Mesenchymal stem cell (in vitro differentiated cells and primary cell): ENCODE measurements at regions not wholly inside any gene's neighbourhood (a gene's known extent, or its start where the extent isn't known, plus 50 kb on each side); places are given as distances from the start of the nearest gene placed in this dataset.

Experiments
- DNase-seq: peaks from one replicate; pipeline ENCODE4 v3.0.0-alpha.2; 2013
- H2AFZ ChIP-seq: one replicate; pipeline ENCODE4 v1.6.1; 2013; ENCODE audit warnings: low read depth, mild to moderate bottlenecking, control low read depth, inconsistent platforms, low read length, moderate library complexity
- H2AK5ac ChIP-seq: 2 replicates; pipeline ENCODE4 v1.6.1; 2013; ENCODE audit warnings: low read length, moderate library complexity, mild to moderate bottlenecking, inconsistent platforms; ENCODE audit not compliant: severe bottlenecking
- H2BK120ac ChIP-seq: one replicate; pipeline ENCODE4 v1.6.1; 2013; ENCODE audit warnings: low read depth, mild to moderate bottlenecking, inconsistent platforms, low read length, moderate library complexity
- H2BK12ac ChIP-seq, 2 experiments: one replicate each; pipeline ENCODE4 v1.6.1; 2013; ENCODE audit warnings: inconsistent platforms in 2 of 2, low read length in 2 of 2, mild to moderate bottlenecking in 2 of 2, moderate library complexity in 2 of 2, control low read depth in 1 of 2
- H2BK15ac ChIP-seq: one replicate; pipeline ENCODE4 v1.6.1; 2013; ENCODE audit warnings: mild to moderate bottlenecking, low read depth, inconsistent platforms; ENCODE audit not compliant: poor library complexity, severe bottlenecking
- H2BK5ac ChIP-seq: 2 replicates; pipeline ENCODE4 v1.6.1; 2013; ENCODE audit warnings: low read depth, mild to moderate bottlenecking, low read length, control low read depth, inconsistent platforms; ENCODE audit not compliant: poor library complexity, severe bottlenecking
- H3K14ac ChIP-seq, 2 experiments: one replicate each; pipeline ENCODE4 v1.6.1; 2013; ENCODE audit warnings: inconsistent platforms in 2 of 2, low read length in 2 of 2, control low read depth in 1 of 2, mild to moderate bottlenecking in 1 of 2, moderate library complexity in 1 of 2
- H3K18ac ChIP-seq, 2 experiments: one replicate each; pipeline ENCODE4 v1.6.1; 2013; ENCODE audit warnings: inconsistent platforms in 2 of 2, low read length in 2 of 2, control low read depth in 1 of 2, low read depth in 1 of 2, mild to moderate bottlenecking in 1 of 2
- H3K23ac ChIP-seq, 2 experiments: one replicate each; pipeline ENCODE4 v1.6.1; 2013; ENCODE audit warnings: inconsistent platforms in 2 of 2, low read length in 2 of 2, mild to moderate bottlenecking in 2 of 2, moderate library complexity in 2 of 2, control low read depth in 1 of 2
- H3K27ac ChIP-seq: 2 replicates; pipeline ENCODE4 v1.5.1; 2013; ENCODE audit warnings: mild to moderate bottlenecking, moderate library complexity, low read length, control low read depth, inconsistent platforms; ENCODE audit not compliant: poor library complexity, severe bottlenecking
- H3K27me3 ChIP-seq, 2 experiments: 2 replicates each; pipeline versions ENCODE4 v1.6.1 to v1.7.0; 2013; ENCODE audit warnings: low read length in 2 of 2, mild to moderate bottlenecking in 2 of 2, moderate library complexity in 2 of 2, control low read depth in 1 of 2, inconsistent platforms in 1 of 2; ENCODE audit not compliant: control insufficient read depth in 1 of 2, insufficient read depth in 1 of 2
- H3K36me3 ChIP-seq, 2 experiments: 2 replicates each; pipeline versions ENCODE4 v1.6.1 to v1.7.0; 2013; ENCODE audit warnings: low read length in 2 of 2, control low read depth in 1 of 2, inconsistent platforms in 1 of 2, low read depth in 1 of 2, mild to moderate bottlenecking in 1 of 2; ENCODE audit not compliant: insufficient read depth in 2 of 2, control insufficient read depth in 1 of 2
- H3K4ac ChIP-seq, 2 experiments: one replicate each; pipeline ENCODE4 v1.6.1; 2013; ENCODE audit warnings: inconsistent platforms in 2 of 2, low read length in 2 of 2, mild to moderate bottlenecking in 2 of 2, moderate library complexity in 2 of 2, control low read depth in 1 of 2, low read depth in 1 of 2
- H3K4me1 ChIP-seq: 2 replicates; pipeline ENCODE4 v1.6.1; 2013; ENCODE audit warnings: low read depth, low read length, control low read depth; ENCODE audit not compliant: control insufficient read depth, insufficient read depth
- H3K4me2 ChIP-seq: 2 replicates; pipeline ENCODE4 v1.6.1; 2013; ENCODE audit warnings: low read length, mild to moderate bottlenecking, inconsistent platforms; ENCODE audit not compliant: poor library complexity, severe bottlenecking
- H3K4me3 ChIP-seq, 2 experiments: 2 replicates each; pipeline versions ENCODE4 v1.5.1 to v1.7.0; 2013; ENCODE audit warnings: low read length in 2 of 2, mild to moderate bottlenecking in 2 of 2, control low read depth in 1 of 2, low read depth in 1 of 2; ENCODE audit not compliant: insufficient read depth in 1 of 2
- H3K79me1 ChIP-seq: replicated peaks from 2 replicates; pipeline ENCODE4 v1.6.1; 2013; ENCODE audit warnings: mild to moderate bottlenecking, control low read depth, low read length, inconsistent platforms; ENCODE audit not compliant: poor library complexity, severe bottlenecking
- H3K9ac ChIP-seq: 2 replicates; pipeline ENCODE4 v1.7.0; 2013; ENCODE audit warnings: mild to moderate bottlenecking, low read length, moderate library complexity
- H3K9me3 ChIP-seq: 2 replicates; pipeline ENCODE4 v1.7.0; 2013; ENCODE audit warnings: mild to moderate bottlenecking, low read length; ENCODE audit not compliant: control insufficient read depth
- H4K8ac ChIP-seq: one replicate; pipeline ENCODE4 v1.6.1; 2013; ENCODE audit warnings: inconsistent platforms, mild to moderate bottlenecking, low read length, moderate library complexity
- H4K91ac ChIP-seq: one replicate; pipeline ENCODE4 v1.6.1; 2013; ENCODE audit warnings: mild to moderate bottlenecking, low read length, inconsistent platforms
- WGBS: methylation state at CpG from one replicate; pipeline ENCODE4 v1.1.7; 2013; ENCODE audit warnings: mixed read lengths; 5-methylcytosine and 5-hydroxymethylcytosine counted together

DNA sequence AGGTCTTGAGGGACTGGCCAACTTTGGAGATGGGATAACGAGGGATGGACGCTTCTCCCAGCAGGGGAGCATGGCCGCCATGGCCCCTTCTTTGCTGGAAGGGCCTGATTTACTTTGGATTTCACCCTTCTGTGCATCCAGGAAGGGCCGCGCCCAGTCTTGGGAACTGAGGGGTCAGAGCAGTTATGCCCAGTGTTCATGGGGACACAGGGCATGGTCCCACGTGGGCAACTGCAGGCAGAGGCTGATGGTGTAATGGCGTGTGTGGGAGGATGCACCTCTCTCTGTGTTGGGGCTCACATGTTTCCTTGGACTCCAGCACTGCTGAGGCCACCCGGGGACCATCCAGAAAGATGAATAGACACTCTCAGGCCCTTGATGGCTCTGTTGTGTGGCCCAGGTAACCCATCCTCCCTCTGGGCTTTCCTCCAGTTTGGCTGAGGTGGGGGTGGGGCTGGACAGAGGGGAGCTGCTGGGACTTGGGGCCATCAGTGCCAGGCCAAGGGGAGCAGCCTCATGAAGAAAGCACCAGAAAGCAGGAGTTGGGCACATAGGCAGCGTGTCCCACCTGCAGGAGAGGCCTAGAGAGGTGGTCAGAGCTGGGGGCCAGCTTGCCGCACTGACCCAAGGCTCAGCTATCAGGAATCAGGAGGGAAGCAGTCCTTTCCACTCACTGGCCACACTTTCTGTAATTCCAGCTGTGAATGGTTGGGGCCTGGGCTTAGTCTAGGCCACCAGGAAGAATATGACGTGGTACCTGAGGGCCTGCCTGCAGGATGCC, 1033.9 kb downstream of the TBC1D22A start:
- no peak overlapping the region for H2BK120ac ChIP-seq
- H3K18ac ChIP-seq, result no peak overlapping the region
- no peak overlapping the region for H3K27ac ChIP-seq
- no peaks in the 10 kb centered on the region for H3K79me1 ChIP-seq
- no peaks in the 10 kb centered on the region for H3K36me3 ChIP-seq
- H2BK5ac ChIP-seq, result no peak overlapping the region
- no peaks in the 10 kb centered on the region for H3K4me1 ChIP-seq
- no peak overlapping the region for H3K4me2 ChIP-seq
- no peak overlapping the region for H3K9ac ChIP-seq
- H3K27me3 ChIP-seq, result no peaks in the 10 kb centered on the region
- H3K4ac ChIP-seq, result no peak overlapping the region
- no peak overlapping the region for H3K14ac ChIP-seq
- H4K8ac ChIP-seq, result no peak overlapping the region
- no peak for DNase-seq
- no peak overlapping the region for H2AFZ ChIP-seq
- no peak overlapping the region for H4K91ac ChIP-seq
- H2AK5ac ChIP-seq, result no peak overlapping the region
- H3K4me3 ChIP-seq, result no peak overlapping the region
- H2BK12ac ChIP-seq, result no peak overlapping the region
- no peak overlapping the region for H3K23ac ChIP-seq
- WGBS, result 75% methylated on average over 11 of the region's 11 CpGs
- H2BK15ac ChIP-seq, result no peak overlapping the region
- H3K9me3 ChIP-seq, result peaks cover 11% of the 10 kb centered on the region

DNA sequence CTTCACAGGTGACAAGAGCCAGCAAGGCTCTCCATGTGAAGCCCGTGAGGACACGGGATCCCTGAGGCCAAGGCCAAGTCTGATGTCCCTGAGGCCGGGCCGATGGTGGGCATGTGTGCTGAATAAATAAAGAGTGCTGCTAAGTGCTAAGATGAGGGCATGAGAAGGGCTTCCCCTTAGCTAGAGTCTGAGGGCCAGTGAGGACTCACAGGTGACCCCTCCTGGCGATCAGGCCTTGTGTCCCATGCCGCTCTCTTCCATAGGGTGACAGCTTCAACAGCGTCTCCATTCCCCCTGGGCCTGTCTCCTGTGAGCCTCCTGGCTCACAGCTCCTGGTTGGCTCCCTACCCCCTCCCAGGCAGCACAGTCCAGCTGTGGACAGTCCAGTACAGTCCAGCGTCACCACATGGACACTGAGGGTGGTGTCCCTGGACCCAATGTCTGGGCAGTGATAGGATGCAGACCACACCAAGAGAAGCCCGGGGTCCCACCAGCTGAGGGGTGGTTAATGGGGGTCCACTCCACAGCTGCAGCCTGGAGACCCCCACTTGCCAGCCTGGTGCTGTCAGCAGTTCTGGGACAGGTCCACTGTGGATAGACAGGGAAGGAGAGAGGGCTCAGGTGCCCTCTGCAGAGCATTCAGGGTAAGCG, 1033.2 kb downstream of the TBC1D22A start:
- no peak overlapping the region for H2AK5ac ChIP-seq
- H3K4me3 ChIP-seq, result no peak overlapping the region
- peaks cover 11% of the 10 kb centered on the region for H3K9me3 ChIP-seq
- no peak overlapping the region for H3K27ac ChIP-seq
- WGBS, result 74% methylated on average over 10 of the region's 10 CpGs
- H3K4me1 ChIP-seq, result no peaks in the 10 kb centered on the region
- H3K9ac ChIP-seq, result no peak overlapping the region
- no peak overlapping the region for H2BK15ac ChIP-seq
- H2BK5ac ChIP-seq, result no peak overlapping the region
- no peak overlapping the region for H2AFZ ChIP-seq
- no peak overlapping the region for H2BK12ac ChIP-seq
- H3K18ac ChIP-seq, result no peak overlapping the region
- H4K8ac ChIP-seq, result no peak overlapping the region
- H4K91ac ChIP-seq, result no peak overlapping the region
- no peak overlapping the region for H3K4me2 ChIP-seq
- H3K4ac ChIP-seq, result no peak overlapping the region
- H3K14ac ChIP-seq, result no peak overlapping the region
- H3K27me3 ChIP-seq, result no peaks in the 10 kb centered on the region
- H3K36me3 ChIP-seq, result no peaks in the 10 kb centered on the region
- no peak for DNase-seq
- no peaks in the 10 kb centered on the region for H3K79me1 ChIP-seq
- no peak overlapping the region for H2BK120ac ChIP-seq
- no peak overlapping the region for H3K23ac ChIP-seq

DNA sequence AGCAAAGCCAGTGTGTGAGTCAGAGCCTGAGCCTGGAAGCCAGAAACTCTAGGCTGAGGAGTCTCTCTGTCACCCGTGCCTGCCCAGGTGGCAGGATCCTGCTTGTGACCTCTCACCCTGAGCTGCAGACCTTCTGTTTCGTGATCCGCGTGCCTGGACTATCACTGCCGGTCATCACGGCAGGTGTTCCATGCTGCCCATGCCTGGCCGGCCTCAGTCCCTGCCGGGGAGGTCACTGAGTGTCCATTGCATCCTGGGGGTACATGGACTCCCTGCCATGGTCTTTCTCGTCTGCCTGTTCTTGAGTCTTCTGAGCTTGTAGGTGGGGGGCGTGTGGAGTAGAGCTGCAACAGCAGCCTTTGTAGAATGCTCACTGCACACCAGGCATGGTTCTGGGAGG, 1032.4 kb downstream of the TBC1D22A start:
- no peak overlapping the region for H2AFZ ChIP-seq
- no peaks in the 10 kb centered on the region for H3K79me1 ChIP-seq
- no peak overlapping the region for H3K27ac ChIP-seq
- H4K91ac ChIP-seq, result no peak overlapping the region
- H3K36me3 ChIP-seq, result no peaks in the 10 kb centered on the region
- H3K4me3 ChIP-seq, result peak overlapping the region in 1 of 2 experiments; percentile 8
- no peak overlapping the region for H3K18ac ChIP-seq
- no peak for DNase-seq
- H3K27me3 ChIP-seq, result no peaks in the 10 kb centered on the region
- peaks cover 11% of the 10 kb centered on the region for H3K9me3 ChIP-seq
- no peak overlapping the region for H2AK5ac ChIP-seq
- H3K4me1 ChIP-seq, result no peaks in the 10 kb centered on the region
- H3K23ac ChIP-seq, result no peak overlapping the region
- H4K8ac ChIP-seq, result no peak overlapping the region
- no peak overlapping the region for H2BK15ac ChIP-seq
- H3K9ac ChIP-seq, result no peak overlapping the region
- no peak overlapping the region for H2BK120ac ChIP-seq
- H2BK5ac ChIP-seq, result no peak overlapping the region
- no peak overlapping the region for H3K4me2 ChIP-seq
- no peak overlapping the region for H3K14ac ChIP-seq
- no peak overlapping the region for H2BK12ac ChIP-seq
- 86% methylated on average over 10 of the region's 10 CpGs for WGBS
- H3K4ac ChIP-seq, result no peak overlapping the region

DNA sequence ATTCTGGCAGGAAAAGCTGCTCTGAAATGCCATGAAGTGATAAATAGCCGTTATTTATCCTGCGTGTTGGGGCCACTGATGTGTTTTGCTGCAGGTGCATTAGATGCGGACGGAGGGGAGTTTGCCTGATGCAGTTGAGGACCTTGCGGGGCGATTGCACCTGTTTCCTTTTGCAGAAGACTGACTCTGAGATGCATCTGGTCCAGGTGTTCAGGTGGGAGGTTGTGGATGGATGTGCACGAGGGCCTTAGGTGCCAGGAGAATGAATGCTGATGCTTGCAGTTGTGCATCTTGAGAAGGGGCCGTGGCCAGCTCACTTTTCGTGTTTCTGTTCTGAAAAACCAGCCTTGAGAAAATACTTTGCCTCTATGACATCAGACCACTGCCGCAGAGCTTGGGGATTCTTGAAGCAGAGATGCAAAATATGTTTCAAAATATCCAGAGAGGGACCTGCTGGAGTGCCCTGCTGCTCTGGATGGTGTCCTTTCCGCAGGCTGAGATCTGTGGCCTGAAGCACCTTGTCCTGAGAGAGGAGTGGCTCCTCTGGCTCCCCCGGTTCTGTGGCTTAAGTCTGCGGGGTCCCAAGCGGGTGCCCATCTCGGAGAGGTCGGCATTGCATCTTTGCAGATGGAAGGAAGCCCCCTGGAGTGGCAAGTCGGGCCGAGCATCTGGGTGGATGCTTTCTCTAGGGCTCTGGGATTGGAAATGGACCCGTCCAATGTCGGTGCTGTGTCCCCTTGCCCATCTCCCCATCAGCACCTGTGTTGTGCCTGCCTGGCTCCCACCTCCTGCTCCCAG, 1031.1 kb downstream of the TBC1D22A start:
- no peak overlapping the region for H2BK15ac ChIP-seq
- no peak overlapping the region for H2BK12ac ChIP-seq
- H4K8ac ChIP-seq, result no peak overlapping the region
- no peak overlapping the region for H2BK5ac ChIP-seq
- no peak overlapping the region for H4K91ac ChIP-seq
- H3K4me2 ChIP-seq, result no peak overlapping the region
- H3K4ac ChIP-seq, result no peak overlapping the region
- H3K79me1 ChIP-seq, result no peaks in the 10 kb centered on the region
- no peak overlapping the region for H3K23ac ChIP-seq
- 78% methylated on average over 20 of the region's 20 CpGs for WGBS
- H3K9me3 ChIP-seq, result peaks cover 5% of the 10 kb centered on the region
- no peak overlapping the region for H2AFZ ChIP-seq
- no peak for DNase-seq
- no peaks in the 10 kb centered on the region for H3K4me1 ChIP-seq
- H3K36me3 ChIP-seq, result no peaks in the 10 kb centered on the region
- no peak overlapping the region for H3K14ac ChIP-seq
- H3K18ac ChIP-seq, result no peak overlapping the region
- no peak overlapping the region for H3K27ac ChIP-seq
- no peak overlapping the region for H3K4me3 ChIP-seq
- H2BK120ac ChIP-seq, result no peak overlapping the region
- H3K9ac ChIP-seq, result no peak overlapping the region
- no peak overlapping the region for H2AK5ac ChIP-seq
- H3K27me3 ChIP-seq, result no peaks in the 10 kb centered on the region
